Hematopoietic multipotent progenitor cell (in vitro differentiated cells): ENCODE measurements at regions not wholly inside any gene's neighbourhood (a gene's known extent, or its start where the extent isn't known, plus 50 kb on each side); places are given as distances from the start of the nearest gene placed in this dataset.
"Not testable (repeated sequence)": the region's sequence is repeated elsewhere in the genome, so short reads cannot be mapped to it uniquely, and the experiment has no call there.

Source experiments
- DNase-seq, 3 donors: peaks; one replicate each; pipeline ENCODE4 v3.0.0-alpha.2; 2011 to 2015; ENCODE audit warnings: low read depth in 2 of 3, low spot score in 2 of 3

GRCh38 chr1:58836408-58836807, 52.6 kb upstream of the JUN start:
- DNase-seq: peak in 1 of 3 donors; percentile 23

- no peak for DNase-seq
Observed at GRCh38 chr1:58837886-58838285, 54.0 kb upstream of the JUN start.

GRCh38 chr1:58839147-58839795, 55.4 kb upstream of the JUN start:
- DNase-seq: no peak

- DNase-seq: no peak
Observed at GRCh38 chr1:58839846-58840835, 56.3 kb upstream of the JUN start.

GRCh38 chr1:58841455-58841854, 57.6 kb upstream of the JUN start:
- DNase-seq: peak in 1 of 3 donors; percentile 29

- DNase-seq: no peak
Observed at GRCh38 chr1:58842941-58843340, 59.1 kb upstream of the JUN start.

GRCh38 chr1:58844176-58844575, 60.3 kb upstream of the JUN start:
- no peak for DNase-seq

GRCh38 chr1:58845942-58846341, 62.1 kb upstream of the JUN start:
- peak in 1 of 3 donors; percentile 10 for DNase-seq

- DNase-seq: no peak
Observed at GRCh38 chr1:58848818-58849411, 65.1 kb upstream of the JUN start.

- DNase-seq: no peak
Observed at GRCh38 chr1:58849551-58849950, 65.7 kb upstream of the JUN start.

- no peak for DNase-seq
Observed at GRCh38 chr1:58850636-58851035, 66.8 kb upstream of the JUN start.

- no peak for DNase-seq
Observed at GRCh38 chr1:58852731-58853485, 69.1 kb upstream of the JUN start.

GRCh38 chr1:58854576-58854975, 70.7 kb upstream of the JUN start:
- peak in 1 of 3 donors; percentile 51 for DNase-seq

GRCh38 chr1:58855274-58856165, 71.7 kb upstream of the JUN start:
- no peak for DNase-seq

GRCh38 chr1:58856281-58856680, 72.4 kb upstream of the JUN start:
- not testable (repeated sequence) for DNase-seq

GRCh38 chr1:58857680-58858673, 74.1 kb upstream of the JUN start:
- DNase-seq: peak in 1 of 3 donors; percentile 13

- DNase-seq: no peak
Observed at GRCh38 chr1:58859769-58860485, 76.1 kb upstream of the JUN start.

- DNase-seq: no peak
Observed at GRCh38 chr1:58861076-58861475, 77.2 kb upstream of the JUN start.
